C4-2B (cell line): ENCODE measurements at regions not wholly inside any gene's neighbourhood (a gene's known extent, or its start where the extent isn't known, plus 50 kb on each side); places are given as distances from the start of the nearest gene placed in this dataset.

Source experiments
- H3K27ac ChIP-seq: fragments of 450-650 bp; 2 replicates; pipeline ENCODE4 v1.5.1; 2017
- ZFX ChIP-seq: fragments of 450-650 bp; IDR thresholded peaks from 2 replicates; pipeline ENCODE4 v1.6.1; 2017
- TF ChIP-seq, protein P1 (sequence below): fragments of 450-650 bp; conservative IDR thresholded peaks from 2 replicates; pipeline ENCODE4 v1.5.1; 2017; ENCODE audit warnings: mild to moderate bottlenecking

DNA sequence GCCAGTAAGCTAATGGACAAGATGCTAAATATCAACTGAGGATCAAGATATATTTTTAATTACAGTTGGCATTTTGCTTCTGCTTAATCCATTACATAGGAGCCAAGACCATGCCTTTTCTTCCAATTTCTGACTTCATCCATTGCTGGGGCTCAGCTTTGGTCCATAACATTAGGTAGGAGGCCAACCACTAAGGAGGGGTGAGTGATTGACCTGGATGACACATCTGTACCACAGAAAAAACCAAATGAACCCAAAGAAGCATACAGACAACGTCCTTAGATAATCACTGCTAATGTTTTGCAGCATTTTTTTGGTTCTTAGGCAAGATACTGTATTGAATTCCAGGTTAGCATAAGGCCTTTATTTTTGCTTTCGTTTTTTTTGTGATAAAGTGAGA, 353.2 kb upstream of the KCNH8 start:
- H3K27ac ChIP-seq = no peak overlapping the region
- TF ChIP-seq, protein P1, sequence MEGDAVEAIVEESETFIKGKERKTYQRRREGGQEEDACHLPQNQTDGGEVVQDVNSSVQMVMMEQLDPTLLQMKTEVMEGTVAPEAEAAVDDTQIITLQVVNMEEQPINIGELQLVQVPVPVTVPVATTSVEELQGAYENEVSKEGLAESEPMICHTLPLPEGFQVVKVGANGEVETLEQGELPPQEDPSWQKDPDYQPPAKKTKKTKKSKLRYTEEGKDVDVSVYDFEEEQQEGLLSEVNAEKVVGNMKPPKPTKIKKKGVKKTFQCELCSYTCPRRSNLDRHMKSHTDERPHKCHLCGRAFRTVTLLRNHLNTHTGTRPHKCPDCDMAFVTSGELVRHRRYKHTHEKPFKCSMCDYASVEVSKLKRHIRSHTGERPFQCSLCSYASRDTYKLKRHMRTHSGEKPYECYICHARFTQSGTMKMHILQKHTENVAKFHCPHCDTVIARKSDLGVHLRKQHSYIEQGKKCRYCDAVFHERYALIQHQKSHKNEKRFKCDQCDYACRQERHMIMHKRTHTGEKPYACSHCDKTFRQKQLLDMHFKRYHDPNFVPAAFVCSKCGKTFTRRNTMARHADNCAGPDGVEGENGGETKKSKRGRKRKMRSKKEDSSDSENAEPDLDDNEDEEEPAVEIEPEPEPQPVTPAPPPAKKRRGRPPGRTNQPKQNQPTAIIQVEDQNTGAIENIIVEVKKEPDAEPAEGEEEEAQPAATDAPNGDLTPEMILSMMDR = no peak
- TF ChIP-seq ZFX = no peak

DNA sequence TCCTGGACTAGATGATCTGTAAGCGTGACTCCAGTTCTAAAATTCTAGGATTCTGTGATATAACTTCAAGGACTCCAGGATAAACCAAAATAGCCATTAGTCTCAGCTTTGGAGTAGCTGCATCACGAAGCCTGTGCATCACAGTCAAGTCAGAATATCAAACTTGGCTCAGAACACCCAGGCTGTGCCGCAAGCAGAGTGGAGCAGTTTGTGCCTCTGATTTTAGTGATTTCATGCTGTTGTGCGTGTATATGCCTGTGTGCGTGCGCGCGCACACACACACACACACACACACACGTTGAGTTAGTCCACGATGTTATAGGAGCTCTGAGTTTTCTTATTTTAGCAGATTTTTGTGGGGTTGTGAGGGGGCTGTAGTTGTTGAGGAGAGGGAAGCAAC, 356.6 kb upstream of the KCNH8 start:
- TF ChIP-seq ZFX = no peak
- TF ChIP-seq, protein P1 = no peak
- no peak overlapping the region for H3K27ac ChIP-seq

DNA sequence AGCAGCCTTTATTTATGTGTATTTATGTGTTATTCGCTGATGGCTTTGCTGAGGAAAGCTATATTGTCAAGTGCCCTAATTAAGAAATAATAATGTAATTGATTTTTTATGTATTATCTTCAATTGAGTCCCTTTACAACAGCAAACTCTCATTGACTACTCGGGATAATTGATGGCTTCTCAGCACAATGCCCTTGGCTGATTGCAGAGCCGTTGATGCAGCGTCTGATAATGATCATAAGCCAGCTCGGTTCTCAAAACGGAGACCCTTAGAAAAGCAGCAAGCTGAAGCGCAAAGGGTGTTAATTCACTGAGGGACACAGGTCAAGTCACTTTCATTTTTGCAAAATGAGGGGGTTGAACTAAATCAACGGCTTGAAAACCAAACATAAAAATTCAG, 357.1 kb upstream of the KCNH8 start:
- H3K27ac ChIP-seq = no peak overlapping the region
- TF ChIP-seq, protein P1 = no peak
- no peak for TF ChIP-seq ZFX

DNA sequence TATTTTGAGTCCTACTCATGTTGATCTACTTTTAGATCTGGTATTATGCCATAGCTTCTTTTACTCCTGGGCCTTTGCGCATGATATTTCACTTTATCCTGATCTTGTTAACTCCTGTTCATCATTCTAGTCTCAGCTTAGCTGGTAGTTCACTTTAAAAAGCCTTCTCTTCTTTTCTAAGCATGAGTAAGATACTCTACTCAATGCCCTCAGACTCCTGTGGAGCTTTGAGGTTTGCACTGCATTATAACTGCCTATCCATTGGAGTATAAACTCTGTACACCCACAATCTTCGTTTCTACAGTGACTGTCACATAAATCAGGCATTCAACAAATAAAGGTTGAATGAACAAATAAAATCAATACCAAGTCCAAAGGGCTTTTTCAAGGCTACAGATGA, 357.9 kb upstream of the KCNH8 start:
- TF ChIP-seq ZFX = no peak
- TF ChIP-seq, protein P1 = no peak

DNA sequence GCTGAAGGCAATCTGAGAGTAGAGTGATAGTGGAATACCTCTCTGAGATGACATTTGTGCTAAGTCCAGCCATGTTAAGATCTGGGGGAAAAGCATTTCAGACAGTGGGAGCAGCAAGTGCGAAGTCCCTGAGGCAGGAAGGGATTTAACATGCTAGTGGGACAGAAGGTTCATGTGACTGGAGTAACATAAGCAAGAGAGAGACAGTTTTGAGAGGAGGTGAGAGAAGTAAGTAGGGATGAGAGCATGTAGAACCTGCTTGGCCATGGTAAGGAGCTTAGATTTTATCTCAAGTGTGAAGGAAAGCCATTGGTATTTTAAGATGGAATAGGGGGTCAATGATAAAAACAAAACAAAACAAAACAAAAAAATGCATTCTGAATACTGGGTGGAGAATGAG, 358.6 kb upstream of the KCNH8 start:
- H3K27ac ChIP-seq = no peak overlapping the region
- TF ChIP-seq, protein P1 = no peak
- TF ChIP-seq ZFX = no peak

More for the DNA sequence above, 357.9 kb upstream of the KCNH8 start:
- no peak overlapping the region for H3K27ac ChIP-seq

DNA sequence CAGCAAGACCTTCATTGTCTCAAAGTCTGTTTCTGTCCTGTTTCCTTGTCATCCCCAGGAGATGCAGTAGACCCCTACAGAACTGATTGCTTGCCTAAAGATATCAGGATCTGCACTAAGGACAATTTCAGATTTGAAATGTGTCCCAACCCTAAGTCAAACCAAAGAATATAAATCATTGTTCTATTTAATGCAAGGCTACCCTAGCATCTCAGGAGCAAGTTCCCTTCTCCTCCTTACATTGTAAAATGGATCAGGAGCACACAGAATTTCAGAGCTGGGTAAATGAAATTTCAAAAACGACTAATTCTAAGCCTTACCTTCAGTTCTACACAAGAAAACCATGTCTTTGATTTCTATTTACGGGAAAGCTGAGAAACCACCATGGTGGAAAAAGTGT, 360.9 kb upstream of the KCNH8 start:
- no peak overlapping the region for H3K27ac ChIP-seq
- TF ChIP-seq, protein P1 = no peak
- TF ChIP-seq ZFX = no peak

DNA sequence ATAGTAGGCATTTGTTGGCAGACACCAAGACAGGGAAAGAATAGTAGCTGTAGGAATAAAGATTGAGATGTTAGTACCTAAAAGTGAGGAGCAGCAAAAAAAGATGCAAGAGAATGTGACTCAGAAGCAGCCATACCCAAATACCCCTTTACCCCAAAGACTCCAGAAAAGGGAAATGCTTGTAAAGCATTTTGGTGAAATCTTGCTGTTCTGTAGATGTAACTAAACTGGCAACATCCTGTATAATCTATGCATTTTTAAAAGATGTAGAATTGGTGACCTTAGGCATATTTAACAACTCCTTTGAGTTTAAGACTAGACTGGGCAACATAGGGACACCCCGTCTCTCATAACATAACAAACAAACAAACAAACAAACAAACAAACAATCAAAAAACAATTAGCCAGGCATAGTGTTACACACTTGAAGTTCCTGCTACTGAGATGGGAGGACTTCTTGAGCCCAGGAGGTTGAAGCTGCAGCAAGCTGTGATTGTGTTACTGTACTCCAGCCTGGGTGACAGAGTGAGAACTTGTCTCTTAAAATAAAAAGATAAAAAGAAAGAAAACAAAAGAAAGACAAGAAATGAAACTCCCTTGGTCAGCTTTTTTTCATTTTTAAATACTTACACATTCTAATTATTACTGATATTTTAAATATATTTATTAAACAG, 361.5 kb upstream of the KCNH8 start:
- H3K27ac ChIP-seq = no peak overlapping the region
- TF ChIP-seq, protein P1 = no peak
- TF ChIP-seq ZFX = no peak
